ENCODE measurements at regions not wholly inside any gene's neighbourhood (a gene's known extent, or its start where the extent isn't known, plus 50 kb on each side); places are given as distances from the start of the nearest gene placed in this dataset.
"Not testable (repeated sequence)": the region's sequence is repeated elsewhere in the genome, so short reads cannot be mapped to it uniquely, and the experiment has no call there.

DNA sequence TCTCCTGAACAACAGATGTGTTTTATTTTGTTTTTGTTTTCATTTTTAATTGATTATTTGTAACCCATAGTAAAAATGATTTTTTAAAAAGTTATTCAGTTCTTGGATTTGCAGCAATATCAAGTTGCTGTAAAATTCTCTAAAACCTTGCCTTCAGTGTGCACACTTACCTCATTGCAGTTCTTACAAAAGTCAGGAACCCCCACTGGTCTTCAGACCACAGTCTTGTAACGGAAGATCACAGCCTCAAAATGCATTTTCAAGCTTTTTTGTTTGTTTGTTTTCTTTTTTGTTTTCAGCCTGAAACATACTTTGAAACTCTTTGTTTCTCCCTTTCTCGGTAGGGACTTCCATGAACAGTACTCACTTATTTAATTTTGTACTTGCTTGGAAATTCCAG lies 1012.8 kb upstream of the GYPC start:
- no peak for DNase-seq

GRCh38 chr2:125643585-125643984 lies 1012.4 kb upstream of the GYPC start:
- DNase-seq, result no peak

GRCh38 chr2:125644257-125644656 lies 1011.7 kb upstream of the GYPC start:
- DNase-seq, result no peak

GRCh38 chr2:125652280-125652679 lies 1003.7 kb upstream of the GYPC start:
- DNase-seq, result no peak

- DNase-seq, result no peak
Measured at GRCh38 chr2:125654226-125654625, 1001.7 kb upstream of the GYPC start.

DNA sequence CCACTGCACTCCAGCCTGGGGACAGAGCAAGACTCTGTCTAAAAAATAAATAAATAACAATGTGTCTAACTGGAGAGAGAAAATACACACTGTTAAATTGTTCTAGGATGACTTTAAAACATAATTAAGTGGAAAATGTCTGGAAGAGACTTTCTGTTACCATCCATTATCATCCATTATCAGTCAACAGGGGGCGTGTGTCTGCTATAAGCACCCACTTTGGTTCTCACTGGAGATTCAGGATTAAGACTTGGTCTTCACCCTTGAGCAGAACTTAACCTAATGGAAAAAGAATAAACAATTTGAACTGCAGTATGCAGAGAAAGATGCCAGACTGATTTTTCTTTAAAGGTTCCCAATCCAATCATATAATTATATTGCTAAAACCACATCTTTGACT lies 999.8 kb upstream of the GYPC start:
- no peak for DNase-seq

DNA sequence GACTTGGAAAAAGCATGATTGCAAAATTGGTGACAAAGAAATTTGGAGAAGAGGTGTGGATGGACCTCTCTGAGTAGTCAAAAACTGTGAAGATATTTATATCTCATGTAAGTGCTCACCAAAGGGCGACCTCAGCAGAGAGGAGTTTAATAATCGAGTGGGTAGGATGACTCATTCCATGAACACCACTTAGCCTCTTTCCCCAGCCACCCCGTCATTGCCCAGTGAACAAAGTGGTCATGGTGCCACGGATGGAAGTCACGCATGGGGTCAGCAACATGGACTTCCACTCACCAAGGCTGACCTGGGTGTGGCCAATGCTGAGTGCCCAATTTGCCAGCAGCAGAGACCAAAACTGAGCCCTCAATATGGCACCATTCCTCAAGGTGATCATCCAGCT lies 997.4 kb upstream of the GYPC start:
- no peak for DNase-seq

GRCh38 chr2:125660369-125660768 lies 995.6 kb upstream of the GYPC start:
- DNase-seq, result not testable (repeated sequence)

DNA sequence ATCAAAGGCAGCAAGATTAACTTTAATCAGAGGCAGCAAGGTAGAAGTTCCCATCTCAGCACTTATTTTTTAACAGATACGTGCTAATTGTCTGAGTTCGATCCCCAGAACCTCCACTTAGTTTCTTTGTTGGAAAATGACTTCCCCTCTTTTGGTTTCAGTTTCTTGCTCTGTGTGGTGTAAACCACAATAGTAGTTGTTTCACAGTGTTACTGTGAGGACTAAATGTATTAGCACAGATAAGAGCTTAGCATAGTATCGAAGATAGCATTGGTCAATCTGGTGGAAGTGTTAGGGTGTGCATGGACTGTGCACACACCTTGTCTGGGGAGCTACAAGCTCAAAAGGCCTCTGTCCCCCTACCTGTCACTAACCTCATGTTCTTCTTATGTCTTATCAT lies 988.3 kb upstream of the GYPC start:
- DNase-seq, result no peak

DNA sequence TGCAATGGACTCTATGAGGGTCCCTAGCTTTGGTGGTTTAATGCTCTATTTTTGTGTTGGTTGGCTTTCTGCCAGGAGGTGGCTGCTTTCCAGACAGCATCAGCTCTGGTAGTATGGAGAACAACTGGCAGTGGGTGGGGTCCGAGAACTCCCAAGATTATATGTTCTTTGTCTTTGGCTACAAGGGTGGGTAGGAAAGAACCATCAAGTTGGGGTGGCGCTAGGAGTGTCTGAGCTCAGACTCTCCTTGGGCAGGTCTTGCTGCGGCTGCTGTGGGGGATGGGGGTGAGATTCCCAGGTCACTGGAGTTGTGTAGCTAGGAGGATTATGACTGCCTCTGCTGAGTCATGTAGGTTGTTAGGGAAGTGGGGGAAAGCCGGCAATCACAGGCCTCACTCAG lies 976.1 kb upstream of the GYPC start:
- DNase-seq, result no peak

GRCh38 chr2:125680809-125681208 lies 975.1 kb upstream of the GYPC start:
- no peak for DNase-seq

DNA sequence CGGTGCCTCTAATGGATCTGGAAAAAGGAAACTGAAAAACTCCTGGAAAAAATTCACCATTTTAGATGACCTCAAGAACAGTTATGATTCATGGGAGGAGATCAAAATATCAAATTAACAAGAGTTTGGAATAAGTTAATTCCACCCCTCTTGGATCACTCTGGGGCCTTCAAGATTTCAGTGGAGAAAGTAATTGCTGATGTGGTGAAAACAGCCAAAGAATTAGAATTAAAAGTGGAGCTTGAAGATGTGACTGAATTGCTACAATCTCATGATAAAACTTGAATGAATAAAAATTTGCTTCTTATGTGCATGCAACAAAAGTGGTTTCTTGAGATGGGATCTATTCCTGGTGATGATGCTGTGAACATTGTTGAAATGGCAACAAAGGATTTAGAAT lies 974.4 kb upstream of the GYPC start:
- no peak for DNase-seq

- DNase-seq, result no peak
Measured at GRCh38 chr2:125681976-125682805, 973.8 kb upstream of the GYPC start.

DNA sequence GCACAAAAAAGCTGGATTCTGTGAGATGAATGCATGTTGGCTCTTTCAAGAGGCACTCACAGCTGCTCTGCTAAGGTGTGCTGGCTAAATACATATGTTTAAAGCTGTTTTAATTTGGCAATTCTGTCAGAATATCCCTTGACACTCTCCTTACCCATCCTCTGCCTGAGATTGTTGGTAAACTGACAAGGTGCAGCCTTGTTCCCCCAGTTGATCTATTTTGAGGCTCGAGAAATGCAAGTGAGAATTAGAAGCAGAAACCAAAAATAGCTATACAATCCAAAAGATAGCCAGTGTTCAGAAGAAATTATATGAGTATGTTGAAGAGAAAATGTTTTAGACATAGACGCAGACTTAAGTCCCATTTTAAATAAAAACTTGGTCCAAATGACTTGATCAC lies 971.7 kb upstream of the GYPC start:
- no peak for DNase-seq

- no peak for DNase-seq
Measured at GRCh38 chr2:125684932-125685331, 971.0 kb upstream of the GYPC start.

- DNase-seq, result no peak
Measured at GRCh38 chr2:125696560-125696959, 959.4 kb upstream of the GYPC start.

DNA sequence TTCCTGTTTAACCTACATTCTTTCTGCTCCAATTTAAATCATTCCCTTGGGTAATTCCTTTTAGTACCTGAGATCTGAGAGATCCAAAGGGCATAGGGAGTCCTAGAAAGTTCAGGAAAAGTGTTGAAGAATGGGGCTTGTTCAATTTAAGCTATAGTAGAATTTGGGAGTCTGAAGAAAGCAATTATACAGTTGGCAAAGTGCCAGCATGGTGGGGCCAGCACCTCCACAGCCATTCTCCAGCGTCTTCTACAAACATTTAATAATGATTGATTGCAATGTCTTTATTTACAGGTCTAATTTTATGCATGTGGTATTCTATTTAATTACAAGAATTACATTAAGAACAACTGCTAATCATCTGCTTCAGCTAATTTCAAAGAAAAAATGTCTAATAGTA lies 957.7 kb upstream of the GYPC start:
- DNase-seq, result no peak

DNA sequence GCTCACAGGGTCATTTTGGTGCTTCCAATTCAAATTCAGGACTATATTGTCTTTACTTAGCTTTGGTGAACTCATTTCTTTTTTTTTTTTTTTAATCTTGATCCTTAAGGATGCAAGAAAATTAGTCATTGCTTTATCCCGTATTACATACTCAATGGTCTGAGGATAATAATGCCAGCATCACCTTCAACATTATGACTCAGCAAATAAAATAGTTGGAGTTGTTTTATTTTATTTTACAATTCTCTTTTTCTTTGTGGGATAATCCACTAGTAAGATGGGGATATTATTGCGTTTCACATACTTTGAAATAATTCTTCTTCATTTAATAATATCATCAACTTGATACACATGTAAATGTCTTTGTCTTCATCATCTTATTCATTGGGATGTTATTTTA lies 954.9 kb upstream of the GYPC start:
- DNase-seq, result no peak

DNA sequence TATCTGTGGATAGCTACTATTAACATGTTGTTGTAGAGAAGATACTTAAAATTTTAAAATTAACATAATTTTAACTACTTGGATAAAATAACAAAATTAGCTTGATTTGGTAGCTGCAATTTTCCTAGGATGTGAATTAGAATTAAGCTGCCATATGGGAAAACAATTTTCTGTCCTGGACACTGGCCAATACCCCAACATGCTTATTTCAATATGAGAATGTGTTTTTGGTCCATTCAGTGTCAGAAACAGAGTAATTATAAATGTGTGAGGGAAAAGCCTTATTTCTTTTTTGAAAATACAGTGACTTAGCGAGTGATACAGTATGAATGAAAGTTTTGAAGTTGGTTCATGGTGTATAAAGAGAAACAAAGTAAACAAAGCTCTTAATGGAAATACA lies 948.3 kb upstream of the GYPC start:
- DNase-seq, result no peak

DNA sequence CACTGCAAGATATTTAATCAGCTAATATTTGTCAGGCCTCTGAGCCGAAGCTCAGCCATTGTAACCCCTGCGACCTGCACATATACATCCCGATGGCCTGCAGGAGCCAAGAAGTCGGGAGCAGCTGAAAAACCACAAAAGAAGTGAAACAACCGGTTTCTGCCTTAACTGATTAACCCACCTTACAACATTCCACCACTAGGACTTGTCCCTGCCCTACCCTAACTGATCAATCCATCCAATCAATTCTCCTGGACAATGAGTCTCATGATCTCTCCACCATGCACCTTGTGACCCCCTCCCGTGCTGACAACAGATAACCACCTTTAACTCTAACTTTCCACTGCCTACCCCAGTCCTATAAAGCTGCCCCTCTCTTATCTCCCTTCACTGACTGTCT lies 945.4 kb upstream of the GYPC start:
- DNase-seq, result no peak

DNA sequence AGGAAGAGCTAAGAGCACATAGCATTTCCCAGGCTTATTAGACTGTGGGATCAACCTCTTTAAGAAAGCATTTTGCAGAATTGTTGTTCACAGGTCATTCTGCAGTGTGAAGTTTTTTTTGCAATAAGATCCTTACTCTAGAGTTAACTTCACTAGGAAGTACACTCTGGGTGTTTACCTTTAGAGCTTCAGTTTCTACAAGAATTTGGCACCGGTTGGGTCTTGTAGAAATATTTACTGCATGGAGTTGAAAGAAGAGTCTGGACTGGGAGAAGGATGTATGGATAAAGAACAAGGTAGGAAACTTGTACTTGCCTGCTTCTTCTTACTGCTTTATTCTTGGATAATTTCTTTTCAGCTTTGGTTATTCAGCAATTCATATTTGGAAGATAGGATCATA lies 944.9 kb upstream of the GYPC start:
- no peak for DNase-seq

DNA sequence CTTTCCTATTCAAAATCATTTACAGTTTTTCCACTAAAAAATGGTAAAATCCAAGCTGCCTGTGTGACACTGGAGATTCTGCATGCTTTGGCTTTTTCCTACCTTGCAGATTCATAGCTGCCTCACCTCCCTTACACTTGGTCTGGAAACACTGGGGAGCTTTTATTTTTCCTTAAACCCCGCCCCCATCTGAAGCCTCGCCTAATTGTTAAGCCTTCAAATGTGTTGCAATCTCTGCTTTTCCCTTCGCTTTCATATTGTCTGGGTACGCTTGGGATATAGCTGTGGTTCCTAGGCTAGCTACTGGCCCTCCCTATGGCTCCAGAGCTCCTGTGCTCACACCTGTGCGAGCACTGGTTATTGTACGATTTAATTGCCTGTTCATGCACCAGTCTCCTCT lies 942.4 kb upstream of the GYPC start:
- DNase-seq, result no peak

DNA sequence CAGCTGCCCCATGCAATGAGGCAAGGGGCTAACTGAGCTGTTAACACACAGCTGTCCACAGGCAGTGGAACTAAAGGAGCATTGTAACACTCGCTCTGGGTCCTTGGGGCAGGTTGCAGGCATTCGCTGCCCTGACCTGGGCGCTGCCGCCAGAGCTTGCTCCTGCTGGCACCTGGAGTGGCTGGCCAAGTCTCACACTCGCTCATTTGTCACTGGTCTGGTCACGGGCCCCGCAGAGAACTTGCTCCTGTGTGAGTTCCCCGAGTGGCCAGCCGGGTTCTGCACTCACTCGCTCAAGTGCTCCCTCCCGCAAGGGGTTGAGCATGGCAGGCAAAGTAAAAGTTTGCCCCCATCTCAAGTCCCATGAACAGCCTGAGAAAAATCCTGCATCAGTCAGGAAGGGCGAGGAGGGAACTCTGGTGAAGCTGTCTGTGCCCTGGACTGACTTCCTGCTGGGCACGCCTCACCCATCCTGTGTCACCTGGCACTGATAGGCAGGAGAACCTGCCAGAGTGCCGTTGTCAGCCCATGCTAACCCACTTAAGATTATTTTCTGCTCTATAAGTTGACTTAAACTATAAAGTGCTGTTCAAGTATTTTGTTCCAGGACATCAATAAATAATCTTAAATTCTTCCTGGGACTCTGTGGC lies 934.8 kb upstream of the GYPC start:
- no peak for DNase-seq

GRCh38 chr2:125730921-125731320 lies 925.0 kb upstream of the GYPC start:
- no peak for DNase-seq

GRCh38 chr2:125736306-125736705 lies 919.7 kb upstream of the GYPC start:
- DNase-seq, result no peak

Measured in stimulated activated naive CD4-positive, alpha-beta T cell (primary cell).